ENCODE measurements at regions not wholly inside any gene's neighbourhood (a gene's known extent, or its start where the extent isn't known, plus 50 kb on each side); places are given as distances from the start of the nearest gene placed in this dataset.

DNA sequence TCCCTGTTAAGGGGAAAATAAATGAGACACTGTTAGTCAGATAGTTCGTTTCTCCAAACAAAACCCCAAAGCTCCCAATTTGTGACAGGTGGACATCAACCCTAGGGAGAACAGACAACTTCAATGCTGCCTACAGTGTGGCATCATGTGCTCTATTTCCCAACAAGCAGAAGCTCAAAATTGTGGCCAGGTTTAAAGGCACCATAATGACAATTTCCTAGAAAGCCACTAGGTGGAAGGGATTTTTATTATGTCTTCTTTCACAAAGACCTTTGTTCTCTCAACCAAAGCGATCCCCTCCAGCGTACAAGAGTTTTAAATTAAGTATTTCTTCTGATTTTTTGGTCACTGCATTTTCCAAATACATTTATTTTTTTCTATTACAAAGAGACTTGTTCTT is 88.0 kb upstream of the MBIP start:
- TF ChIP-seq, protein P1, sequence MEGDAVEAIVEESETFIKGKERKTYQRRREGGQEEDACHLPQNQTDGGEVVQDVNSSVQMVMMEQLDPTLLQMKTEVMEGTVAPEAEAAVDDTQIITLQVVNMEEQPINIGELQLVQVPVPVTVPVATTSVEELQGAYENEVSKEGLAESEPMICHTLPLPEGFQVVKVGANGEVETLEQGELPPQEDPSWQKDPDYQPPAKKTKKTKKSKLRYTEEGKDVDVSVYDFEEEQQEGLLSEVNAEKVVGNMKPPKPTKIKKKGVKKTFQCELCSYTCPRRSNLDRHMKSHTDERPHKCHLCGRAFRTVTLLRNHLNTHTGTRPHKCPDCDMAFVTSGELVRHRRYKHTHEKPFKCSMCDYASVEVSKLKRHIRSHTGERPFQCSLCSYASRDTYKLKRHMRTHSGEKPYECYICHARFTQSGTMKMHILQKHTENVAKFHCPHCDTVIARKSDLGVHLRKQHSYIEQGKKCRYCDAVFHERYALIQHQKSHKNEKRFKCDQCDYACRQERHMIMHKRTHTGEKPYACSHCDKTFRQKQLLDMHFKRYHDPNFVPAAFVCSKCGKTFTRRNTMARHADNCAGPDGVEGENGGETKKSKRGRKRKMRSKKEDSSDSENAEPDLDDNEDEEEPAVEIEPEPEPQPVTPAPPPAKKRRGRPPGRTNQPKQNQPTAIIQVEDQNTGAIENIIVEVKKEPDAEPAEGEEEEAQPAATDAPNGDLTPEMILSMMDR (IDR thresholded peaks at IDR 0.05; ENCODE audit: poor library complexity, severe bottlenecking), result peak; percentile 12
- TF ChIP-seq EZH2 (IDR thresholded peaks at IDR 0.05; ENCODE audit: borderline replicate concordance, insufficient read depth, low read length, poor library complexity, severe bottlenecking), result no peak
- no peak for TF ChIP-seq TAF1 (IDR thresholded peaks at IDR 0.05; ENCODE audit: low read depth)
- TF ChIP-seq, protein P2, sequence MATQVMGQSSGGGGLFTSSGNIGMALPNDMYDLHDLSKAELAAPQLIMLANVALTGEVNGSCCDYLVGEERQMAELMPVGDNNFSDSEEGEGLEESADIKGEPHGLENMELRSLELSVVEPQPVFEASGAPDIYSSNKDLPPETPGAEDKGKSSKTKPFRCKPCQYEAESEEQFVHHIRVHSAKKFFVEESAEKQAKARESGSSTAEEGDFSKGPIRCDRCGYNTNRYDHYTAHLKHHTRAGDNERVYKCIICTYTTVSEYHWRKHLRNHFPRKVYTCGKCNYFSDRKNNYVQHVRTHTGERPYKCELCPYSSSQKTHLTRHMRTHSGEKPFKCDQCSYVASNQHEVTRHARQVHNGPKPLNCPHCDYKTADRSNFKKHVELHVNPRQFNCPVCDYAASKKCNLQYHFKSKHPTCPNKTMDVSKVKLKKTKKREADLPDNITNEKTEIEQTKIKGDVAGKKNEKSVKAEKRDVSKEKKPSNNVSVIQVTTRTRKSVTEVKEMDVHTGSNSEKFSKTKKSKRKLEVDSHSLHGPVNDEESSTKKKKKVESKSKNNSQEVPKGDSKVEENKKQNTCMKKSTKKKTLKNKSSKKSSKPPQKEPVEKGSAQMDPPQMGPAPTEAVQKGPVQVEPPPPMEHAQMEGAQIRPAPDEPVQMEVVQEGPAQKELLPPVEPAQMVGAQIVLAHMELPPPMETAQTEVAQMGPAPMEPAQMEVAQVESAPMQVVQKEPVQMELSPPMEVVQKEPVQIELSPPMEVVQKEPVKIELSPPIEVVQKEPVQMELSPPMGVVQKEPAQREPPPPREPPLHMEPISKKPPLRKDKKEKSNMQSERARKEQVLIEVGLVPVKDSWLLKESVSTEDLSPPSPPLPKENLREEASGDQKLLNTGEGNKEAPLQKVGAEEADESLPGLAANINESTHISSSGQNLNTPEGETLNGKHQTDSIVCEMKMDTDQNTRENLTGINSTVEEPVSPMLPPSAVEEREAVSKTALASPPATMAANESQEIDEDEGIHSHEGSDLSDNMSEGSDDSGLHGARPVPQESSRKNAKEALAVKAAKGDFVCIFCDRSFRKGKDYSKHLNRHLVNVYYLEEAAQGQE (IDR thresholded peaks at IDR 0.05; ENCODE audit: borderline replicate concordance), result no peak
- TF ChIP-seq SMC3 (conservative IDR thresholded peaks at IDR 0.05; ENCODE audit: poor library complexity), result no peak
- no peak for TF ChIP-seq RAD21 (conservative IDR thresholded peaks at IDR 0.05)
- no peak for TF ChIP-seq POLR2AphosphoS5 (IDR thresholded peaks at IDR 0.05)
